Stimulated activated CD8-positive, alpha-beta memory T cell treated with anti-CD3 and anti-CD28 coated beads, Interleukin-7, amount 100 ng/mL, for 48 hours (primary cell): ENCODE measurements at regions not wholly inside any gene's neighbourhood (a gene's known extent, or its start where the extent isn't known, plus 50 kb on each side); places are given as distances from the start of the nearest gene placed in this dataset.

ENCODE experiments used
- DNase-seq, 2 donors: peaks; one replicate each; pipeline ENCODE4 v3.0.0-alpha.2; 2020; ENCODE audit warnings: low read depth in 1 of 2; ENCODE audit errors: extremely low read depth in 1 of 2

- DNase-seq: no peak
These were observed 67.5 kb downstream of the TMX1 start for GRCh38 chr14:51307551-51307950.

GRCh38 chr14:51308866-51309265 is 68.8 kb downstream of the TMX1 start:
- no peak for DNase-seq

DNA sequence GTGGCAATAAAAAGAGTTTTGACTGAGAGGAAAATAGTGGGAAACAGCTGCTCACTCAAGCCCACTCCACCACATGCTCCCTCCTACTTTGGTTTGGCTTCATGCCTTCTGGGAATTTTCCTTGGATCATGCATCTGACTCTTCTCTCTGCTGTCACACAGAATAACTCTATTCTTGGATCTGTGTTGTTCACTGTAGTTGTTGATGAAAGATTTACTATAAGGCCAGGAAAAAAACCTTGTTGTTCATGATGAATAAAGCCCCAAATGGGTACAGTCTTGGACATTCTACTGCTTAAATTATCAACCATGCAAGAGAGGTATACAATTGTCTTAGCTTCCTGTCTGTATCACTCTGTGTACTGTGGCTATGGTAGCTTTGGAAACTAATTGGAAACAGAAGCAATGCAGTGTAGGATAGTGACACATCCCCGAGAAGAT is 70.5 kb downstream of the TMX1 start:
- DNase-seq: no peak

DNA sequence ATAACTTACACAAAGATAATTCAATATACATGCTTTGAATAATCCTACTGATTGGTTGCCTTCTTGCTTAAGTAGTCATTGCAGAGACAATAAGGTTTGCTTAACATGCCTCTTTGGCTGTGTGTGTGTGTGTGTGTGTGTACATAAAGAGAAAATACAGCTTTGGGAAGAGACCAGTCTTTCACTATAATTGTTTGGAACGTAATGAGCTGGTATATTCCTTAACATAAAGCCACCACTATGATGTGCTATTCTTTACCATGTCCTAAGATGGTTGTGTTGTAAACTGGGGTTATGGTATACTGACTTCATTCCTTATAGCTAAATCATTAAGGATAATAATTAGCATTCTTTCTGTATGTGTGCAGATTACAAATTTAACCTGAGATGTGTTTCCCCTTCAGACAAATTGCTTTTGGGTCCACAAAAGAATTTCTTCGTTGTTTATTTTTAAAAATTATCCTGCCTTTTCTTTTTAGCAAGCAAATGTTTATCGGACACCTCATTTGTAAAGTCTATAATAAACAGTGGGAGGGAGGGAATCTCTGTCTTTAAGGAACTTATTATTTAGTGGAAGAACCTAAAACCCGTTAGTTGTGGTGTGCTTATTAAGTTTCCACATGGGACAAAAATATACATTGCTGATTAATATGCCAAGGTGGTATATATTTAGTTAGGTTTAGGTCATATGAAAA is 74.4 kb downstream of the TMX1 start:
- DNase-seq: no peak

DNA sequence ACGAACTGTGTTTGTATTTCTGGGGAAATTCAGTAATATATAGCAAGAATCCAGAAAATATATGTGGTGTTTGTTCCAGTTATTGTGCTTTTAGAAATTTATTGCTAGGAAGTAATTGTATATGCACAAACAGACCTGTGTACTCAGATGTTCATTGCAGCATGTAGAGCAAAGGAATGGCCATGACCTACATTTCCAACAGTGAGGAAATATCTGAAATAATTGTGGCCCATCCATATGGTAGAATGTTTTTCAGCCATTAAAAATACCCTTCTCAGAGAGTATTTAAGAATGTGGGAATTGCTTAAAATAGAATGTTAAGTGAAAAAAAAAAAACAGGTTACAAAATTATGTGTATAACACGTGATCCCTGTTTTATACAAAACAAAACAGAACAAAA is 77.3 kb downstream of the TMX1 start:
- DNase-seq: no peak

DNA sequence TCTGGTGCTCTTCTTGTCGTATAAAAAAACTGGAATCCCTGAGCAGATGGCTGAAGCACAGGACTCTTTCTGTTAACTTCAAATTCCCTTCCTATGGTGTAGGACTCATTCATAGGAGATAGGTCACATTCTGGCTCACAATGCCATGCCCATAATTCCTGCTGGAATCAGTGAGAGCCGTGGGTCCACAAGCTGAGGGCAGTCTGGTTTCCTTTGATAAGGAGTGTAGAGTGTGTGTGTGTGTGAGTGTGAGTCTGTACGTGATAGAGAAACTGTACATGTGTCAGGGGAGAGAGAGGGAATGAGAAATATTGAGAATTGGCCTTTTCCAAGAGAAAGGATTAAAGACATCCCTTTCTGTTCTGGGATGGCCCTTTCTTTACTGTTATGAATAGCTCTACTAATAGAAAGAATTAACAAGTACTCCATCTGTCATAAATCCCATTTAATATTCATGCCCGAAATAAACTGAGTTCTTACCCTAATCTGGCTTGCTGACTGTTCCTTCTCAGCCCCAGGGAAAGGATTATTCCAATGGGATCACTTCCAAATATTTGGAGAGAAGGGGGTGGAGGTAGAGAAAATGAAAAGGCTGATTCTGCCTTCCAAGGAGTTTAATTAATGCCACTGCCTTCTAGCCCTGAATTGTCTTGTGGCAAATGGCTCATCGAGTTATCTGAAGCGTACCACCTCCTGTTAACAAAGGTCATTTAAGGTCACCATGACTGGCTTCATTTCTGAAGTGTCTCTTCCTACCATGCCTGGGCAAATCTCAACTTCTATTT is 79.0 kb downstream of the TMX1 start:
- no peak for DNase-seq

DNA sequence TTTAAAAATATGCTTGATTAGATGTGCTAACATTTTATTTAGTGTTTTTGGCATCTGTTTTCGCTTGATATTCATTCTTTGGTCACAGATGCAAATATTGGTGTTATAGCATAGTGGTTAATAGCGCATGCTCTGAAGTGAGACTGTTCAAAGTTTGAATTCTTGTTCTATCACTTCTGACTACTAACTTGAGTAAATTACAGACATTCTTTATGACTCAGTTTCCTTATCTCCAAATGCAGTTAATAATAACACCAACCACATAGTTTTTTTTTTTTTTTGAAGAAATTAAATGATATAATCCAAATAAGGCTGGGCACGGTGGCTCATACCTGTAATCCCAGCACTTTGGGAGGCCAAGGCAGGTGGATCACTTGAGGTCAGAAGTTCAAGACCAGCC is 81.0 kb downstream of the TMX1 start:
- no peak for DNase-seq

DNA sequence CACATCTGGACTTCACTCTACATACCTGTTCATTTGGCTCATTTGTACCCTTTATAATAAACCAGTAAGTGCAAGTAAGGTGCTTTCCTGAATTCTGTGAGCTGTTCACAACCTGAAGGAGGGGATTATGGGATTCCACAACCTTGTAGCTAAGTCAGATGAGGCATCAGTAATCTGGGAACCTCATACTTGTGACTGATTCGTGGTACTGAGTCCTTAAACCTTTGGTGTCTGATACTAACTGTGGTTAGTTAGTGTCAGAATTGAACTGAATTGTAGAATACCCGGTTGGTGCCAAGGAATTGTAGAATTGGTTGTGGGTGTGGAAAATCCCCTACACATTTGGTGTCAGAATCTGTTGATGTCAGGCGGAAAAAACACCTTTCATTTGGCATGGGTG is 83.4 kb downstream of the TMX1 start:
- DNase-seq: no peak

DNA sequence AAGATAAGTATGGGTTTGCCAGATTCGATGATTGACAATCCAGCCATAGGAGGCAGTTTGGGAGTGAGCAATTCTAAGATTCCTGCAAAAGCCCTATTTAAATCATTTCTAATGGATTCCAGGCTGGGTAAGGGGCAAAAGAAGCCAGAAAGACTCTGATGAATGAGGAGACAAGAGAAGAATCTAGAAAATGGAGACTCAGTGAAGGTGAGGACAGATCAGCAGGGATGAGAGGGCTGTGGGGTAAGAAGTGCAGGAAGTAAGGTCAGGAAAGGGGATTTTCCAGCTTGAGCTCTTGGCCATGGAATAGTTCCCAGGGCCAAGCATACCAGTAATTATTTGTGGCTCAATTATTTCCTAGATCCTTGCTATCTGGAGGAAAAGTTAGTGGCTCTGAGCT is 87.3 kb downstream of the TMX1 start:
- DNase-seq: no peak

GRCh38 chr14:51328064-51328771 is 88.2 kb downstream of the TMX1 start:
- peak in 1 of 2 donors; percentile 43 for DNase-seq

- DNase-seq: no peak
These were observed 88.8 kb downstream of the TMX1 start for GRCh38 chr14:51328772-51329353.

GRCh38 chr14:51331486-51332367 is 91.7 kb downstream of the TMX1 start:
- DNase-seq: no peak

DNA sequence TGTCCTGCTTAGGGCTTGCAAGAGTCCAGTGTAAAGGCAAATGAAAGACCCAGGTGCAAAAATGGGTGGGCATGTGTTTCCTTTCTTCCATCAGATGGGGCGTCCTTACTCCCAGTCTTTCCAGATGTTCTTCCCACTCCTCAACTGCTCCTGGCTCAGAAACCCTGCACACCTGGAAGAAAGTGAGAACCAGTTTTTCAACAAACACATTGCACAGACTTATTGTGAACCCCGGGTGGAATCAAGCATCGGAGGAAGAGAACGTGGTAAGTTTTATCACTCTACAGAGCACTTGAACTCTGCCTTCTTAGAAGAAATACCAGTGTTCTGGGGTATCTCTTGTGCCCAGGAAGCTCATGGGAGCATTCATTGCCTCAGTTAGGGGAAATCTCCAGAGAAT is 93.3 kb downstream of the TMX1 start:
- no peak for DNase-seq

DNA sequence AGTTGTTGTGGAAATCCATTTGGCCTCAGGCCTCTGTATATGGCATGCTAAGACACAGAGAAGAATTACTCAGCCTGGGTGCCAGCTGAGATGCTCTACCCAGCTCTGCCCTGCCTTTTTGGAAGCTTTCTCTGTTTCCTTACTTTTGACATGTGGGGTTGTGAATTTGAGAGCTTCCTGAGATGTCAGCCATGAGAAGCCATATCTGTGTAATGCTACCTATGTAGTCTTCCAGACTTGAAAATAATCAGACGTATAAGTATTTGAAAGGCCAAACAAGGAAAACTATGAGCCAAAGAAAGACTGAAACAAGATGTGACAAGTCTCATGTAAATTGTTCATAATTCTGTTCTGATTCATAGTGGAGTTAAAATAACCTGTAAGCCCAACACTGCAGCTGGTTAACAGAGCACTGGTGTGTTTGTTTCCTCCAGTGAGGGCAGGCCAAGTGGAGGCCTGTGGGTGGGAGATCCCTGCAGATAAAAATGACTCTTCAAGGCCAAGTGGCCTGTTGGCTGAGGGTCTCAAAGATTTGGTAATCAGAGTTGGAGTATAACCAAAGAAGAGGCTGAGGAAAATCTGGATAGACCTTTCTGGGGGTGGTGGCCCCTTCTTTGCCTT is 94.0 kb downstream of the TMX1 start:
- DNase-seq: no peak

DNA sequence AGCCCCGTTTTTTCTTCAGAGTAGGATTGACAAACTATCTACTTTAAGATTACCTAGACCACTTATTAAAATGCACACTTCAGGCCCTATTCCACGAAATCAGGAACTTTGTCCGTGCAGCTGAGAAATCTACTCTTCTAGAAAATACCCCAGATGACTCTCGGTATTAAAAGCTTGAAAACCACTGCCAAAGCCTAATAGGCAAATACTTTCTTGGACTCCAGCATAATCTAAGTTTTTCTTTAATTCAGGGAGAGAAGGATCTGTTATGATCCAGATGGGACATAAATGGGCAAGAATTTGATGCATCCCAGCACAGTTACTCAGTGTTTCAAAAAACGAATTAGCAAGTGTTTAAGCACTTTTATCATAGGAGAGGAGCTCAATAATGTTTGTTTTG is 94.5 kb downstream of the TMX1 start:
- DNase-seq: no peak

GRCh38 chr14:51335531-51335930 is 95.5 kb downstream of the TMX1 start:
- DNase-seq: no peak

DNA sequence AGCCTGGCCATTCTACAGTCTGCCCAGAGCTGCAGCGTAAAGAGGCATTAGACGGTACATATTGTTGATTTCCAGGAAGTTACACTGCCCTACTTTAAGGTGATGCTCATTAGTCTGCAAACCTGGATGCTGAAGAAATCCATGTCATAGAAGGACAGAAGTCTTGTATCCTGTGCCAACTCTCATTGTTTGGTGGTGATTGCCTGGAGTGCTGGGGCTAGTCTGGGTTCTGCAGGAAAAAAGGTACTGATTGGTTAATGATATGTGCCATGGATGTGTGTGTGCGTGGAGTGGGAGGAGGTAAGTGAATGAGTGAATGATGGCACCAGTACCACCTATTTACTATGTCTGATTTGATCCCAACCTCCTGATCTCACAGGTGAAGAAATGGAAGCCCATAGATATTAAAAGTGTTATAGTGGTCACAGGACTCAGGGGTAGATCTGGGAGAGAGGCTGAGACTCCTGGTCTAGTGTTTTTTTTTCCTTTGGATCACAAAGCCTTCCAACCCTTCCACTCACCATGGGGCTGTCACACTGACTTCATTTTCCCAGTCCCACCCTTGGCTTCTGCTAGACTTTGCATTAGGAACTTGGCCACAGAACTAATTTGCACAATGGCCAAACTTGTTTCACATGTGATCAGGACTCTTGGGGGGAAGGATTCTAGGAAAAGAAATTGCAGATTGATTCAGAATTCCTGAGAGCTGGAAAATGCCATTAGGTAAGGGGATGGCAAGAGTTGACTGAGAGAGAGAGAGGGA is 96.1 kb downstream of the TMX1 start:
- DNase-seq: no peak

DNA sequence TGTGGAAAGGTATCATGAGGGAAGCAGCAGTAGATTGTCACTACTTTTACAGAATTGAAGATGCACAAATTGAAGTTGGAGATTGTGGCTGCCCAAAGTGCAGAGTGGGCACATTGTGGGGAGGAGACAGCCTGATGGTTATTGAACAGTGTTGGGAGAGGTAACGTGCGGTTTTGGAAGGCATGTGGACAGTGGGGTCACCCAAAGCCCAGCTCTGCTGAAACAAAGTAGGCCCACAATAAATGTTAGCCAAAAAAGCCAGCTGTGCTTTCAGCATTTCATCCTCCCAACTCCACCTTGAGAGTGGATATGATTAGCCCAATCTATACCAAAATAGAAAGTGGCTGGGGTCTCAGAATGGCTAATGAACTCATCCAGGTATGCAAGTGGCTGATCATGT is 96.7 kb downstream of the TMX1 start:
- no peak for DNase-seq

- DNase-seq: no peak
These were observed 97.5 kb downstream of the TMX1 start for GRCh38 chr14:51337520-51337919.
